BE2C (cell line): ENCODE measurements at regions not wholly inside any gene's neighbourhood (a gene's known extent, or its start where the extent isn't known, plus 50 kb on each side); places are given as distances from the start of the nearest gene placed in this dataset.

Source experiments
- DNase-seq: peaks from one replicate; pipeline ENCODE4 v3.0.0-alpha.2; 2020
- H3K27me3 ChIP-seq: fragments of 250-450 bp; sonication (Bioruptor Pico); 2 replicates; pipeline ENCODE4 v1.5.1; 2020; ENCODE audit warnings: mild to moderate bottlenecking
- H3K36me3 ChIP-seq: fragments of 250-450 bp; sonication (Bioruptor Pico); 2 replicates; pipeline ENCODE4 v1.5.1; 2020; ENCODE audit warnings: mild to moderate bottlenecking
- H3K4me1 ChIP-seq: fragments of 250-450 bp; sonication (Bioruptor Pico); 2 replicates; pipeline ENCODE4 v1.5.1; 2020
- H3K4me3 ChIP-seq: 2 replicates; pipeline ENCODE4 v1.5.1; 2011; ENCODE audit warnings: low read depth, low read length
- H3K9me3 ChIP-seq: fragments of 250-450 bp; sonication (Bioruptor Pico); 2 replicates; pipeline ENCODE4 v1.5.1; 2020
- CTCF ChIP-seq: IDR thresholded peaks from 2 replicates; pipeline ENCODE4 v1.5.1; 2012; ENCODE audit warnings: mild to moderate bottlenecking, low read depth, low read length

DNA sequence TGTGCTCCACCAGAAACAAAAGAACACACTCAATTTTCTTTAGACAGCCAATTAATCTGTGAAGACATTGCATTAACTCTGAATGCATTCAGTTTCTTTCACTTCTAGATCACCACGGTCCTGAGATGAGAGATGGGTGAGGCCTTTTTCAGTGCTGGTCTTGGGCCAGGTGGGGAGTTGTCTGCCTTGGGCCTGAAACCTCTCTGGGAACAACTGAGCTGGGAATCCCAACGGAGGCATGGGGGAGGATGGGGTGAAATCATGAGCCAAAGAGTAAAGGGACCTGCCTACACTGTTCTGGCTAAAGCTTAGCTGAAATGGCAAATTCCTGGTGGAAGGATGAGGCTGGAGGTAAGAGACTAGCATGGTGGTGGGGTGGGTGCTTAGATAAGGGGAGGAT is 353.5 kb upstream of the B3GAT1 start:
- Histone ChIP-seq H3K27me3 (peaks cover 4% of the 10 kb centered on the region; the same call in 1 of the 2 replicates), H3K4me3 (no peak overlapping the region), H3K4me1 (no peaks in the 10 kb centered on the region), H3K36me3 (no peaks in the 10 kb centered on the region), H3K9me3 (no peaks in the 10 kb centered on the region)
- TF ChIP-seq CTCF, result no peak
- no peak for DNase-seq

DNA sequence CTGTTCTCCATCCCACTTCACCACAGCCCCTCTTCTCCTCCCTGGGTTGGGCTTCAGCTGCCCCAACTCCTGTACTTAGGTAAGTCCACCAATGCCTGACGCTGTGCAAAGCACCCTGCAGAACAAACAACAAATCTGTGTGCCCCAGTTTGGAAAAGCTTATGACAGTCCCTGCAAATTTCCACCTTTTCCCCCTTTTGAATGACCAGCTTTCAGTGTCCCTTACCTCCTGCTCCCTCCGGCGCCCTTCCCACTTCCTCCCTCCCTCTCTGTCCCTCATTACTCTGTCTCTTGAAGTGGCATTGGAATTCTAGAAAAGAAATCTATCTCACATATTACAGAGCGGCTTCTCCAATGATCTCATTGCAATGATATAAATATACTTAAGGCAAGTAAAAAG is 352.9 kb upstream of the B3GAT1 start:
- no peaks in the 10 kb centered on the region for H3K4me1 ChIP-seq
- DNase-seq, result no peak
- no peaks in the 10 kb centered on the region for H3K36me3 ChIP-seq
- H3K9me3 ChIP-seq, result no peaks in the 10 kb centered on the region
- no peak for TF ChIP-seq CTCF
- H3K4me3 ChIP-seq, result no peak overlapping the region
- H3K27me3 ChIP-seq, result peaks cover 4% of the 10 kb centered on the region; the same call in 1 of the 2 replicates

- no peaks in the 10 kb centered on the region for H3K36me3 ChIP-seq
- H3K9me3 ChIP-seq, result no peaks in the 10 kb centered on the region
- no peaks in the 10 kb centered on the region for H3K4me1 ChIP-seq
- no peak overlapping the region for H3K4me3 ChIP-seq
- no peak for TF ChIP-seq CTCF
- no peak for DNase-seq
- H3K27me3 ChIP-seq, result peaks cover 4% of the 10 kb centered on the region; the same call in 1 of the 2 replicates
These were observed 352.3 kb upstream of the B3GAT1 start for GRCh38 chr11:134764367-134764766.

DNA sequence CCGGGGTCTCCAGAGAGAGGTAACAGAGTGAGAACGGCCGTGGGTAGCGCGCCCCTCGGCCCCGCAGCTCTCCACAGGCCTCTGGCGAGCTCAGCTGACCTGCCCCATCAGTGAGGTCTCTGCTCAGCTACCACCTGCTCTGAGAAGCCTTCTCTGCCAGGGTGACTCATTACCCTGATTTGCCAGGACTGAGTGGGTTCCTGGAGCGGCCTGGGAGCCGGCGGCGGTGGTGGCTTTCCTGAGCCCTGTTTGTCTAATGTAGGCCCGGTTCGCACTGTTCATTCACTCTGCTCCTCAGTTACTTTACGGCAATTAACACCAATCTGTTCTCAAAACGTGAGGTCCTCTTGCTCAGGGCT is 351.0 kb upstream of the B3GAT1 start:
- no peaks in the 10 kb centered on the region for H3K4me1 ChIP-seq
- H3K36me3 ChIP-seq, result no peaks in the 10 kb centered on the region
- H3K4me3 ChIP-seq, result no peak overlapping the region
- H3K9me3 ChIP-seq, result no peaks in the 10 kb centered on the region
- no peak for DNase-seq
- peaks cover 4% of the 10 kb centered on the region; the same call in 1 of the 2 replicates for H3K27me3 ChIP-seq
- TF ChIP-seq CTCF, result no peak

GRCh38 chr11:134762248-134763029 is 350.4 kb upstream of the B3GAT1 start:
- Histone ChIP-seq H3K36me3 (no peaks in the 10 kb centered on the region), H3K9me3 (no peaks in the 10 kb centered on the region), H3K4me3 (no peak overlapping the region), H3K4me1 (no peaks in the 10 kb centered on the region), H3K27me3 (peaks cover 4% of the 10 kb centered on the region; the same call in 1 of the 2 replicates)
- no peak for DNase-seq
- no peak for TF ChIP-seq CTCF

DNA sequence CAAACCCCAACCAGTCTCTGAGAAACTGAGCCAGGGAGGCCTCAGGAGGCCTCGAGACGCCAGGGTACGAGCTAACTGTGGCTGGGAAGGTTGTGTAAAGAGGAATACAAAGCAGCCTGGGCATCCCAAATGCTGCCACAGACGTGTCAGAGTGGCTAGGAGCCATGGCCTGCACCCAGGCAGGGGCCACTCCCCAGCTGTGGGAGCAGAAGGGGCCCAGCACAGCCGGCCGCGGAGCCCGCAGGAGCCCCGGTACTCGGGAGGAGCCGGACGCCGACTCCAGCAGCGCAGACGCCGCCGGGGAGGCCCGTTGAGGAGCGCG is 349.8 kb upstream of the B3GAT1 start:
- no peaks in the 10 kb centered on the region for H3K36me3 ChIP-seq
- H3K27me3 ChIP-seq, result peaks cover 4% of the 10 kb centered on the region; the same call in 1 of the 2 replicates
- no peak overlapping the region for H3K4me3 ChIP-seq
- no peaks in the 10 kb centered on the region for H3K4me1 ChIP-seq
- no peaks in the 10 kb centered on the region for H3K9me3 ChIP-seq
- DNase-seq, result no peak
- no peak for TF ChIP-seq CTCF
